ENCODE measurements at regions not wholly inside any gene's neighbourhood (a gene's known extent, or its start where the extent isn't known, plus 50 kb on each side); places are given as distances from the start of the nearest gene placed in this dataset.

DNA sequence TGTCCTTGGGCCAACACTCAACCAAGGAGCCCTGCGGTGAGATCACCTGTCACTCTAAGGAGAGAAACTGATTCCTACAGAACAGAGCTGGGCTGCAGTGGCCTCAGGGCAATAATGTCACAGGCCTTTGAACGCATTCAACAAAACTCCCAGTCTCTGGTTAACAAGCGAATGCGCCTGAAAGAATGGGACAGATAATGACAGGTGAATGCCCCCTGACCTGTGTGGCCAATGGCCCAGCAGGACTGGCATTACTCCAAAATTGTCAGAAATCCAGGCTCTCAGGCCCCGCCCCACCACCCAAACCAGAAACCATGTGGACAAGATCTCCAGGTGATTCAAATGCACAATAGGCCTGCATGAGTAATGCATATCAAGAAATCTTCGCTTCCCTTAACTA is 277.7 kb upstream of the KLF6 start:
- no peak for DNase-seq

DNA sequence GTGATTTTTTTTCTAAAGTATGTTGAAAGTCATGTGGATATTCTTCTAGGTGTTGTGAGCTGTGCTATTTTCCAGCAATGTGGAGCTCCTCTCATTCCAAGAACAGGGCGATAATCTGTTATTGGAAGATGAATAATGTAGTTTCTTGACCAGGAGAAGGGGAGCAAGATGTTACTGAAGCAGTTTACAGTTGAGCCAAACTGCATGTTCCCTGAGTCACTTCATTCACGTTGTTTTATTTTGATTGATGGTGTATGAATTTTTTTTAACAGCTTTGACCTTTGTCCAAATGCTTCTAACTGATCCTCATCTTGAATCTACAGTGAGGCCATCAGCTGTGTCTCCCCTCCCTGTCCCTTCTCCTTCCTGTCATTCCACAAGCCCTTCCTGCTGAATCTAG is 277.1 kb upstream of the KLF6 start:
- no peak for DNase-seq

DNA sequence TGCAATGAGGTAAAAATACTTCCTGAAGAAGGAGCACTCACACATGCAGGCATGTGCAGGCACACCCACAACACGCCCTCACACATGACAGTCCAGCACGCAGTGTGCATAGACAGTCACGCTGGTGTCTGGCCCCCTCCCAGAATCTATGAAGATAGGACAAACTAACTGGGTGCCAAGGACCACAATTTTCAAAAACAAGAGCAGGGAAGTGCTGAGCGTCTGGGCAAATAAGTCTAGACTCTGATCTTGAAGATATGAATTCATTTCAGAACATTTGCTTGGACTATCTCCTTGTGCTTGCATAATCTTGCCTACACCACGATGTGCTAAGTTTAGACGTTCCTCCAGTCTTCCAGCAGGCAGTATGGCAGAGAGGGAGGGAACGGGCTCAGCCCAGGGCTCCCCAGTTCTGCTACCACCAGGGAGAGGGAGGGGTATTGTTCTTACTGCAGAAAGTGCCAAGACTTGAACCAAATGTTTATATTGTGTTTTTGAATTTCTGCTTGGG is 276.5 kb upstream of the KLF6 start:
- no peak for DNase-seq

DNA sequence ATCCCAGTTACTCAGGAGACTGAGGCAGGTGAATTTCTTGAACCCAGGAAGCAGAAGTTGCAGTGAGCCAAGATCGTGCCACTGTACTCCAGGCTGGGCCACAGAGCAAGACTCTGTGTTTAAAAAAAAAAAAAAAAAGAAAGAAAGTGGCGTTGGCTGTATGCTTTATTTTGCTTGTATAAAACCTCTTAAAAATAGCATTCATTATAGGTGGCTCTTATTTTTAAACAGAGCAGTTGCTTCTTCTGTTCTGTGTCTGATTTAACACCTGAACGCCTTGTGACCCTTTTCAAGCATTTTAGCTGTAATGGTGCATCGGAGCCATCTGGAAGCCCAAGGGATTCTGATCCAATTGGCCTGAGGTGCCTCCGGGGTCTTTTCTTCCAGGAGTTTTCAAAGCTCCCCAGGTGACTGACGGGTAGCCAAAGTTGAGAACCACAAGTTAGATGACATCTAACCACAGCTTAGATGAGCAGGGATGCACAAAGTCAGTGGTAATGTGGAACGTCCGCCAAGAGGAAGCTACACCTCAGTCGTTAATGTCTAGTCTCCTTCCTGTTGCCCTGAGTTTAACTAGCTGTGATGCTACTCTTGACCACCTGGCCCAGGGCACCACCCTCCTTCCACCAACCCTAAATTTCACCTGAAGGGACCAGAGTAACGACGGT is 274.6 kb upstream of the KLF6 start:
- DNase-seq = no peak

DNA sequence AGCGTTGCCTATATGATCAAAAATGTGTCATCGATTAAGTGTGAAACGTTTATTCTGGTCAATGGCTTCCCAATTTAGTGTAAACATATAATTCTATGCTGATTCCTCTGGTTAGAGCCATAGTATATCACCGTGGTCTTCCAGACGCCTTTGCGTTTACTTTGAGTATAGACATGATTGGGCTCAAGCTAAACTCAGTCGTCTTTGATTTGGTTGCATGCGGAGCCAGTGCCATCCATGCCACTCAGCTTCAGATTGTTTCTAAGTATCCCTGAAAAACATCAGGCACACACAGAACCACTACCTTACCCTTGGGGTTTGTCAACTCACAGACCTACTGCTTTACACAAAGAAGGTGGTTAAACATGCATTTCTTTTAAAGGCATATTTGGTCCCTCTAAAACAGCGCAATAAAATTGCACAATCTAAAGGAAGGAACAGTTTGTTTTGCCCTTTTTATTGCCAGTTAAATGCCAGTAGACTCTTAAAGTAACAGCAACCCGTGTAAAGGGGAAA is 273.6 kb upstream of the KLF6 start:
- no peak for DNase-seq

DNA sequence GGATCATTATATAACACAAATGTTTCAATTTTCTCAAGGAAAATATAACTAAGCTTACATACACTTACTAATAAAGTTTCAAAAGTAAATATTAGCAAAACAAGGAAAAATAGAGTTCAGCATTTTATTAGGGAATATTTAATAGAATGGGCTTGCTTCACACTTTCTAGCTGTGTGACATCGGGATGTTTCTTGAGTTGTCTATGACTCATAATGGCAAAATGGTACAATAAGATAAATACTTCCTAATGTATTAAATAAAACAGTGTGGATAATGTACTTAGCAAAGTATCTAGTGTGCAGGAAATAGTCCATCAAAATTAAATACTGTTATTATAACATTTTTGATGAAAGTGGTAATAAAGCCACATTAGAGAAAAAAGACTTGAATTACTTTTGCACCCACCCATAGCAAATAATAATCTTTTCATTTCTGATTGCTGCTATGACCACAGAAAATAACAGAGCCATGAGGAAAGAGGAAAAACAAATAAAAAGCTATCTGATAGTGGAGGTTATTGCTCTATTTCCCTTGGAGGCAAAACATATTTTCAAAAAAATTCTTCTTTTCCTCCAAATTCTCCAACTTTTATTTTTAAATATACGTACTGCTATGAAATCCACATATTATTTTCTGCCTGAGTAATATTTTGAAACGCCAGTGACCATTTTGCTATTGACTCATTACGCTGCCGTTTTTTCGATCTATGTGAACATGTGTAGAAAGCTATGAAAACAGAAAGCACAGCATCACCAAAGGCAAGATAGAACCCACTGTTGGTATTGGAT is 272.9 kb upstream of the KLF6 start:
- DNase-seq = no peak

DNA sequence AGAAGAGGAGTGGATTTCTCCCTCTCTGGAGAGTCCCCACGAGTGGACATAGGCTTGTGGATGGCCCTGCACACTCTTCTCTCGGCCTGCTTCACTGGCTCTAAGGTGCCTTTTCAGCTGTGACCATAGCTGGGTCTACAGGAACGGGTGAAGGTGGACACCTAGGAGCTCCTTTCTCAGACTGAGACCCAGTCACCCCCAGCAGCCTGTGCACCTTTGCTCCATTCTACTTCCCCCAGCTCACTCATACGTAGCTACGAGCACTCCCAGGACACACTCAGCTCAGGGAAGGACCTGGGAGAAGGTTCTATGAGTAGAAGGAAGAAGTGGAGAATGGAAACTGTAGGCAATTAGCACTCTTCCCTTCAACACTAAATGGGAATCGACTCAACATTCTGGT is 272.0 kb upstream of the KLF6 start:
- no peak for DNase-seq

DNA sequence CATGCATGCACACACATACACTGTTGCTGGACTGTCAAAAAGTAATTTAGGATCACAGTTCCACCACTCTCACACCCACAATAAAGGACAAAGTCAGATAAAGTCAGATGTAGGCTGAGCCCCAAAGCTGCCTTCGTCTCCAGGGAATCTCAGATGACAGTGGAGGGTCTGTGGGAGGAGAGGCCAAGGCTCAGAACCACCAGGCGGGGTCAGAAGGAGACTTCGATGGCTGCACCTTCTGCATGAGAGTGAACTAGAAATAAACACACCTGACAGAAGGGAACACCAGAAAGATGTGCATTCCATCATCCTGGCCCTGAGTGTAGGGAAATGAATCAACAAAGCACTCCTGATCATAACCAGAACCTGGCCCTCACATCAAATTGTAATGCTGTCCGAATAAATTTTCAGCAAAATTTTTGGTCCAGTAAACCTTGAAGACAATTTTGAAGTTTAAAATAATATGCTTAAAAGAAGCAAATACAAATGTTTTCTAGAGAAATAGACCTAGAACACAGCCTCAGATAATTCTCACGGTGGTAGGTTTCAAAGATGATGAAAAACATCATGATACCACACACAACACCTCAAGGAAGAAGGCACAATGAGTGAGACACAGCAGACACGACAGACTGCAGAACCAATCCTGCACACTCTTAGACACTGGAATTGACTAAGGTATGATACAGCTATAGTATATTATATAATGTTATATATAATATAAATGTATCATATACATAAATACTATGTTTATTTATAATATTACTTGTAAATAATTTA is 269.8 kb upstream of the KLF6 start:
- DNase-seq = no peak

DNA sequence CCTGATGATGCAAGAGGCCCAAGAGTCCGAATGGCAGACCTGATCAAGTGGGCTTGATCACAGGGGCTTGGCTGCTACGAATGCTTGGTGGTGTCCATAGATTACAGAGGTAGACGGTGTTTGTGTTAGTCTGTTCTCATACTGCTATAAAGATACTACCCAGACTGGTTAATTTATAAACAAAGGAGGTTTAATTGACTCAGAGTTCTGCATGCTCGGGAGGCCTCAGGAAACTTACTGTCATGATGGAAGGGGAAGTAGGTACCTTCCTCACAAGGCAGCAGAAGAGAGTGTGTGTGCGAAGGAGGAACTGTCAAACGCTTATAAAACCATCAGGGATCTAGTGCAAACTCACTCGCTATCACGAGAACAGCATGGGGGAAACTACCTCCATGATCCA is 268.9 kb upstream of the KLF6 start:
- DNase-seq = no peak

DNA sequence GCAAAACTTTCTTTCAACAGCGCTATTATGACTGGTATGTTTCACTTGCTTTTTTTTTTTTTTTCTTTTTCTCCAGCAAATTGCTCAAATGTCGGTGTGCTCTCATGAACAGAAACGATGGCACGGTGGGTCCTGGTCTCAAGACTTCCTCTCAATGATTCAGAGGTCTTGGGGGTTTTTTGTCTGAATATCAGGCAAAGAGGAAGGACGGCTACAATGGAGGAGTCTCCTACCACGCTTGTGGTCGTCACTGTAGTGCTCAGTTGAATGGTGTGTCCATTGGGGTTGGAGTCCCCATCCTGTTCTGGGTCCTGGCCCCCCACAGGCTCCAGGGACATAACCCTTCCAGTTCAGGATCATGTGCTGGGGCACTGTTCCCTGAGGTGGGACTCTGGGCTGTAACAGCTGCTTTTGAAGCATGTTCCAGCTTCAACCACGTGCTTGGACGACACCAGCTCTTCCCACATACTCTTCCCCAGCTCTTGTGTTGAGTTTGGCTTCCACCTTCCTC is 266.7 kb upstream of the KLF6 start:
- DNase-seq = no peak

DNA sequence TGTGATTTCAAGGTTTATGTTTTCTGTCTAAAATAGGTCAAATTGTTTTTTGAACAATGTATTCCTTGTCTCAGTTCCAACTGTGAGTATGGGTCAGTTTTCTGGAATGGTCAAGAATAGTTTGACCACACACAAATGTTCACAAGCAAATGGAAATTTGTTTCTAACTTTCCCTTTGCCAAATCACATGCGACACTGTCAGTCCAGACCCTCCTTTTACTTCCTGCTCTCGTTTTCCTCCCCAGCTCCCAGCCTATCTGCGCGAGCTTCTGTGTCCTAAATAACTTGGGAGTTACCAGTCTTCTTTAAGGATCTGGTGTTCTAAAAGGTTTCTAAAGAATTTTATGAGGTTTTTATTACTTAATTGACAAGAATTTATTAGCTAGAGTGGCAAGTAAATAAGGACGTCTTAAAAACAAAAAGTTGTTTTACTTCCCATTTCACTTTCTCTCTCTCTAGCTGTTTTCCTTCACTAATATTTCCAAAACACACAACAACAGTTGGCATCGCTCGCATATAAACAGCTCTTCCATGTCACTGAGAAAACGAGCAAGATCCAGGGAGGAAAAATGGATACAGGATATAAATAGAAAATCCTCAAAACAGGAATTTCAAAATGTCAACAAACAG is 266.1 kb upstream of the KLF6 start:
- no peak for DNase-seq

DNA sequence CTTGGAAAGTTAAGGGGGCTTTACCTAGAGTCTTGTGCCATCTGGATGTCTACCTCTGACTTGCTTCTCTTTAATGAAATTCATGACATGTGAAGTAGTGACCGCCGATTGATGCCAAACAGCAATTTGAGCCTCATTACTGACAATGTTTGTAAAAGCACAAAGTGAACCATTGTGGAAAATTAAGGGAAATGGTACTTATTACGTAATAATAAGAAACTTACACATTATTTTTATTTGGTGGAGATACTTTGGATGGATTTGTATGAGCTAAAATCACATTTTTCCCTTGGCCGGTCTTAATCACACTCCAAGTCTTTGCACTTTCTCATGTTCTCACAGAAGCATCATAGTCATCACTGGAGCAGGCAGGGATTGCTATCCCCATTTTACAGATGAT is 265.1 kb upstream of the KLF6 start:
- DNase-seq = no peak

DNA sequence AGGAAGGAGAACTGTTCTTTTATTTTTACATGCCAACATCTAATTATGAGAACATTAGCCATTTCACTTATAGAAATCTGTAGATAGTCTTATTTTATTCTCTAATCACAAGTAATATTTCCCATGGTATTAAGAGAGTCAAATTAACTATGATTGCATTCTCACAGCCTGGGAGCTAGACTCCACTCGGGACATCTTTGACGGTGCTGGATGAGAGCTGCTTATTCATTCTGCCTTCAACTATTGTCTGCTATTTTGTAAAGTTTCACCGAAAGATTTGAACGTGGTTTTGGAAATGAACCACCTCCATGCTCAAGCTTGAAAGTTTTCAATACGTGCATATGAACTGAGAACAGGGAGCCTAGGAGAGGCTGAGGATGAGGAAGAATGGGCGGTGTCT is 264.3 kb upstream of the KLF6 start:
- DNase-seq = no peak

DNA sequence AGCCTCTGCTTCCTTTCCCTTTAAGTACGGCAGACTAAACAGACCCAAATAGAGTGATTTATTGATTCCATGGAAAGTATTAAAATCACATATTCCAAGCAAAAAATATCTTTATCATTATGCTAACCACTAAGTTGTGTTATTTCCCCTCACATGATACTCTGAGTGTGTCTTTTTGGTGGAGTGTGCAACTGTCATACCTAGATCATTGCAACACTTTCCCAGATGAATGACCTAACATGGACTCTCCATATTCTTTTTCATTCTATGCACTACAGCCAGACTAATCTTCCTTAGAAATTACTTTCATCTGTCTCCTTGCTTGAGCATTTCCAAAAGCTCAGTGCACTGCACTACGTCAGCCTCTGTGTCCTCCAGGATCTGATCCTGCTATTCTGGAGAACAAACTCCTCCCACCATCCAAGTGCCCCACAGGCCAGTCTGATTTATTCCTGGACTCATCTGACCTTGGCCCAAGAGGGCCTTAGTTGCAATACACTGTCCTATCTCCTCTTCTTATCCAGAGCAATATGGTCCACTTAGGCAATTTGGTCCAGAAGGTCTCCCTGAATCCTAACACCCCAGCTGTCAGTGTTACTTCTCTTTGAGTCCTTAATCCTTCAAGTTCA is 263.3 kb upstream of the KLF6 start:
- no peak for DNase-seq

DNA sequence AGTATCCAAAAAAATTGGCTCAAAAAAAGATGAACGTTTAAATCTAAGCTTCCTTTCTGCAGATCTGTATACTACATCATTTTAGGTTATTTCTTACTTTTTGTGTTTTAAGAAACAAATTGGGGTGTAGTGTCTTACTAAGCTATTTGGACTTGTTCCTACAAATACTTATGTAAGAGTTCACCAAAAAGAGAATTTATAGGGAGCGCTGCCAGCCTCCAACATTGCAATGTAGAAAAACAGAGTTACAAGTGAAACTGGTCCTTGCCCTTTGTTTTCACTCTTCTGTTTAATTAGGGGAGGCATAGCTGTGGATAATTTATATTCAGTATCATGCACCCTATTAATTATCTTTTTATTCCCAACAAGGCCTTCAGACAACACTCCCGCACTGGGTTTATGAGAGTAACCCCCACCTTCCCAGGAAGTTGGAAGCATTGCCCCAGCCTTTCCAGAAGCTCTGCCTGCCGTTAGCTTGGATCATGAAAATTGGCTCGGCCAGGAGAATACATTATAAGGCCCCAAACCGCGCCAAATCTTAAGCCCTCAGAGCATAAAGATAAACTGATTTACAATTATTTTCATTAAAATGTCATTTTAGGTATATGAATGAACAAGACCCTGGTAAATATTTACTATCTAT is 261.8 kb upstream of the KLF6 start:
- no peak for DNase-seq

DNA sequence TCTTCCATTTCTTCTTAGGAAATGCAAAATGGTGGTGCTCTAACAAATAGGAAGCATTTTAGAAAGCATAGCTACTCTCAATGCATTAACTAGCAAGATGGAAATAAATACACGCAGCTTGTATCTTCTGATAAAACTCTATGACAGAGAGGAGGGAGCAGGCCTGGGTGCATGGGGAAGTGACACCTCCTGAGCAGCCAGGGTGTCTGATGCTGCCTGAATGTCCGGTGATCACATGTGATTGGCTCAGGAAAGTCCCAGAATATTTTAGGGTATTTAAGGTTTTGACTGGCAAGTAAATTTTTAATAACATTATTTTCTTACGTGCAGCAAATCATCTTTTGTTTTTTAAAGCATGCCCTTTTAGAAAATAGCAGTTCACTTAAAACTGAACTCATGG is 261.0 kb upstream of the KLF6 start:
- DNase-seq = no peak

DNA sequence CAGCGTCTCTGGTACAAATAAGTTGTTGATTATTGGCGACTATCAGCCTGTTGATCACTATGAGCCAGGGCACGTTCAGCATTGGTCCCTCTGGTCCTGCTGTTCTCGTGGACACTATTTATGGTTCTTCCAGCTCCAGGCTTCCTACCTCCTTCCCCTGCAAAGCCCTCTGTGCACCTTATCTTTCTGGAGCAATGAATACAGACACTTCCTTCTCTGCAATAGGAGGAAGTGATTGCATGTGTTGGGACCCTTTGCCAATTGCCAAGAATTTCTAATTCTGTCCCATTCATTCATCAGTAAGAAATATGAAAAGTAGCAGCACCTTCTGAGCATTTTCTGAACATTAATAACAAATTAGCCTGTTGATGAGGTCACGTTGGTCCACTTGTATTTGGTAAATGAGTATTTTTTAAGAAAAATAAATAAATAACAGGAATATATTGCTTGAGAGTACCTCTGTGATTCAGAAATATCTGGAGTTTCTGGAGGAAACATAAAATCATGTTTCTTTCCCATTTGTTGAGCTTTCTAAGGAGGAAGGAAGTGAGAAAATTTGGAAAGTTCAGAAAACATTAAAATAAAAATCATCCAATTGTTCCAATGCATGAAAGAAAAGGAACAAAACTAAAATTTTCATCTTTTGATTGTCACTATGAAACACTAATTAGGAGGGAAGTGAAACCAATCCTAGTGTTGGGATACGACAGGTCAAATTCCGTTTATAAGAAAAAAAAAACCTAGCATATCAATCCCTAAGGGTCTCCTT is 259.1 kb upstream of the KLF6 start:
- DNase-seq = no peak

DNA sequence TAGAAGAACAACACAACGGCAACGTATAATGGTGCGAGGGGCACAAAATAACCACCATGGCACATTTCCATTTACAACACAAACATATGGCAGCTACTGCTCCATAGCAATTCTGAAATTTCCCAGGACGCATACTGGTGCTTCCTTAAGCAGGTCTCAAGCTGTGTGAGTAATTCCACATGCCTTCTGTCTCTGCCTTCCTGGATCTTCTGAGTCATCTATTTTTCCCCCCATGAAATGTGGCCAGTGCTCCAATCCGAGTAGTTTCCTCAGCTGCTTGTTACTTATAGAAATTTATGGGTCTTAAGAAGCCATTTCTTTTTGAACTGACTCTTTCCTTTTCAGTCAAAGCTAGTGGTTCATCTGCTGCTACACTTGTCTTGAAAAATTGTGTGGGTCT is 256.6 kb upstream of the KLF6 start:
- DNase-seq = no peak

DNA sequence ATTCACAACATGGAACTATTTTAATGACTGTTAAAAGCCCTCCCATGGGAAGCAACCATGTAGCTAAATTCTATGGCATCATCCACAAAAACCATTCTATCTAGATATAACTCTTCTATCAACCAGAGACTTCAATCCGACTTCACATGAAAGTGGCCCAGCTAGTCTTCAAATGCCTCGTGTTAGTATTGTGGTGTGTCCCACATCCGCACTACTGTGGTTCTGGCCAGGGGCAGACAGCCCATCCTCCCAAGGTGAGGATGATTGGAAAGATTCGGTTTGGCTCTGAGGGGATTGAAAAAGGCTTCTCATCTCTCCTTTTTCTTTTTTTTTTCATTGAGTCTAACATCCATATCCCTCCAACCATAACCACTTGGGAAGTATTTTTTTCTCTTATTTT is 253.0 kb upstream of the KLF6 start:
- no peak for DNase-seq

DNA sequence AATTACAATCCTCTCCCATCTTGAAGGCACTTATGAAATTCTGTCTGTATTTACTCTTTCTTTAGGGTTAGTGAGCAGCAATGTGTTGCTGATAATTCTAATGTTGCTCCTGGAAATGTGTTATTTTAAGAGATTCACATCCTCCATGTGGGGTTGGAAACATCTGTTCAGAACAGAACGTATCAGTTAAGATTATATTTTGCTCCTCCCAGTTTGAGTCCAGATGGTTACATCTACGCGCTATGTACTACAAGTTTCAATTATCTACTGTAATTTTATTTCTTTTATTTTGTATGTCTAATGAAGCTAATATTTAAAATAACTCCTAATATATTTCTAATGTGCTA is 250.6 kb upstream of the KLF6 start:
- DNase-seq = no peak

DNA sequence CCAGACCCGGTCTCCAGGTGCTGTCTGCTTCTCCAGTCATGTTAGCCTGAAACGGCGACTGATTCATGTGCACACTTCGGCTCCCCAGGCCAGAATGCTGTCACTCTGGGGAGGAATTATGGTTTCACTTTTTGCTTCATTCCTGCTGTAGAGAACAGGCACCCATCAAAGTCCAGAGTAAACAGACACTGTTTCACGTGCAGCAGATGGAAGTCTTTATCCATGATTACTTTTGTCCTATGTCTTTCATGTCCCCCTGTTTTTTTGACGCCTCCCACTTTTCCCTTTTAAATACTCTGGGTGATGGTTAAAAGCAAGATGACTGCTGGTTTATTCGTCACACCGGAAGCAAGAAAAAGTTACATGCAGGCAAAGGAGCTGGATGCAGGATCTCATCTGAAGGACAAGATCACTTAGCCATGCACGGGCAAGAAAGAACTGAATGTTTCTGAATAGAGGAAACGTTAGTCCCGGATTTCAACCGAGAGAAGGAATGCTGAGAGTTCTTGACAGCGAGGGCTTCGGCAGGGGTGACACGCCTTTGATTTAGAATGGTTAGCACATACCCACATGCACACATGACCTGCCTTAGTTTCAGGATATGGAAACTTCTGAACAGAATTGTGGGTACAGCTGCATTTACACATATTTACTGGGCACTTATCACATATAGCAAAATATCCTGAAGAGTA is 250.0 kb upstream of the KLF6 start:
- no peak for DNase-seq

Data from NCI-H526 treated with DMSO at 0.1 percent for 48 hours (cell line).